ENCODE measurements at regions not wholly inside any gene's neighbourhood (a gene's known extent, or its start where the extent isn't known, plus 50 kb on each side); places are given as distances from the start of the nearest gene placed in this dataset.
"Not testable (repeated sequence)": the region's sequence is repeated elsewhere in the genome, so short reads cannot be mapped to it uniquely, and the experiment has no call there.

DNA sequence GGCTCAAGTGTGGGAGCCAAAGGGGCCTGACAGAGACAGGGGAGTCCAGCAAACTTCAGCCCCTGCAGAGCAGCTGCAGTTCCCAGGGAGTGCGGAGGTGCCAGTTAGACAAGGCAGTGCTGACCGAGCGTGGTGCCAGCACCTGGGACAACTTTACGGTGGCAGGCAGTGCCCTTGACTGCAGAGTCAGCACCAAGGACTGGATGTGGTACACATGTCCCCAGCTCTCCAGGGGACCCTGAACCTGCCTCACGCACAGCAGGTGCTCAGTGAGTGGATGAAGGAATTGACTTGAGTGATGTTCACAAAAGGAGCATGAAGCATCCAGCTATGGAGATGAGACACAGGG lies 296.5 kb downstream of the SIPA1L2 start:
- peaks cover 8% of the 10 kb centered on the region for H3K4me1 Mint-ChIP-seq
- DNase-seq: no peak
- peaks cover 3% of the 10 kb centered on the region for H3K27me3 ChIP-seq (ENCODE audit: control insufficient read depth, insufficient read depth, low read length, poor library complexity, severe bottlenecking)
- no peak overlapping the region for H3K27ac Mint-ChIP-seq
- no peak overlapping the region for H3K9ac ChIP-seq (ENCODE audit: extremely low read depth, low read length, poor library complexity, severe bottlenecking)
- peaks cover 16% of the 10 kb centered on the region for H3K27me3 Mint-ChIP-seq (ENCODE audit: insufficient read depth)
- H3K36me3 ChIP-seq (ENCODE audit: control insufficient read depth, insufficient read depth, low read length): no peaks in the 10 kb centered on the region
- peaks cover 5% of the 10 kb centered on the region for H3K4me1 ChIP-seq (ENCODE audit: control insufficient read depth, insufficient read depth, low read length)
- H3K4me3 Mint-ChIP-seq: no peak overlapping the region
- no peak overlapping the region for H3K4me3 ChIP-seq (ENCODE audit: low read length)
- peaks cover 34% of the 10 kb centered on the region for H3K9me3 Mint-ChIP-seq
- TF ChIP-seq, protein P1, sequence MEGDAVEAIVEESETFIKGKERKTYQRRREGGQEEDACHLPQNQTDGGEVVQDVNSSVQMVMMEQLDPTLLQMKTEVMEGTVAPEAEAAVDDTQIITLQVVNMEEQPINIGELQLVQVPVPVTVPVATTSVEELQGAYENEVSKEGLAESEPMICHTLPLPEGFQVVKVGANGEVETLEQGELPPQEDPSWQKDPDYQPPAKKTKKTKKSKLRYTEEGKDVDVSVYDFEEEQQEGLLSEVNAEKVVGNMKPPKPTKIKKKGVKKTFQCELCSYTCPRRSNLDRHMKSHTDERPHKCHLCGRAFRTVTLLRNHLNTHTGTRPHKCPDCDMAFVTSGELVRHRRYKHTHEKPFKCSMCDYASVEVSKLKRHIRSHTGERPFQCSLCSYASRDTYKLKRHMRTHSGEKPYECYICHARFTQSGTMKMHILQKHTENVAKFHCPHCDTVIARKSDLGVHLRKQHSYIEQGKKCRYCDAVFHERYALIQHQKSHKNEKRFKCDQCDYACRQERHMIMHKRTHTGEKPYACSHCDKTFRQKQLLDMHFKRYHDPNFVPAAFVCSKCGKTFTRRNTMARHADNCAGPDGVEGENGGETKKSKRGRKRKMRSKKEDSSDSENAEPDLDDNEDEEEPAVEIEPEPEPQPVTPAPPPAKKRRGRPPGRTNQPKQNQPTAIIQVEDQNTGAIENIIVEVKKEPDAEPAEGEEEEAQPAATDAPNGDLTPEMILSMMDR (conservative IDR thresholded peaks at IDR 0.05): no peak
- H3K27ac ChIP-seq (ENCODE audit: low read depth, low read length): no peak overlapping the region
- H3K36me3 Mint-ChIP-seq (ENCODE audit: low read depth): peaks cover 6% of the 10 kb centered on the region
- H3K9me3 ChIP-seq (ENCODE audit: control insufficient read depth, low read length): peaks cover 17% of the 10 kb centered on the region
- WGBS, 2 experiments (ENCODE audit: insufficient coverage in 1 of 2, insufficient read length in 1 of 2): 94 to 100% methylated on average over 2 to 5 of the region's 5 CpGs

DNA sequence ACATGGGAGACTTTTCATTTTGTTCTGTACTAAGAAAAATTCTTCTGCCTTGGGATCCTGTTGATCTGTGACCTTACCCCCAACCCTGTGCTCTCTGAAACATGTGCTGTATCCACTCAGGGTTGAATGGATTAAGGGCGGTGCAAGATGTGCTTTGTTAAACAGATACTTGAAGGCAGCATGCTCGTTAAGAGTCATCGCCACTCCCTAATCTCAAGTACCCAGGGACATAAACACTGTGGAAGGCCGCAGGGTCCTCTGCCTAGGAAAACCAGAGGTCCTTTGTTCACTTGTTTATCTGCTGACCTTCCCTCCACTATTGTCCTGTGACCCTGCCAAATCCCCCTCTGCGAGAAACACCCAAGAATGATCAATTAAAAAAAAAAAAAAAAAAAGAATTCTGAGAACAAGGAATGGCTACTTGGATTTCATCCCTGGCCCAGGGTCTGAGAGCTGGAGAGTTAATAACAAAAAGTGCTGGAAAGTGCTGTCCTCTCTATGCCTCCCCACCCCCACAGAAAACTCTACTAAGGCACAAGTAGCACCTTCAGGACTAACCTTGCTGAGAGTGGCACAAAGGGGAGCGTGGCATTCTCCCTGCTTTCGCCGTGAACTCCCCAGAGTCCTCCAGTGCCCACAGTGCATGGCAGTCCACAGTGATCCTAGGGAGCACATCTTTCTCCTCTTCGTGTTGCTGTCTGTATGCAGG lies 297.1 kb downstream of the SIPA1L2 start:
- not testable (repeated sequence) for H3K36me3 ChIP-seq (ENCODE audit: control insufficient read depth, insufficient read depth, low read length); H3K4me1 ChIP-seq (ENCODE audit: control insufficient read depth, insufficient read depth, low read length); H3K4me1 Mint-ChIP-seq; H3K27ac ChIP-seq (ENCODE audit: low read depth, low read length); H3K36me3 Mint-ChIP-seq (ENCODE audit: low read depth); H3K27ac Mint-ChIP-seq; DNase-seq; H3K4me3 ChIP-seq (ENCODE audit: low read length); H3K9ac ChIP-seq (ENCODE audit: extremely low read depth, low read length, poor library complexity, severe bottlenecking); H3K27me3 ChIP-seq (ENCODE audit: control insufficient read depth, insufficient read depth, low read length, poor library complexity, severe bottlenecking); H3K4me3 Mint-ChIP-seq
- Mint-ChIP-seq H3K9me3 (peaks cover 34% of the 10 kb centered on the region), H3K27me3 (ENCODE audit: insufficient read depth) (peaks cover 12% of the 10 kb centered on the region)
- 91 to 94% methylated on average over 4 to 8 of the region's 9 CpGs for WGBS, 2 experiments (ENCODE audit: insufficient coverage in 1 of 2, insufficient read length in 1 of 2)
- H3K9me3 ChIP-seq (ENCODE audit: control insufficient read depth, low read length): peaks cover 17% of the 10 kb centered on the region

DNA sequence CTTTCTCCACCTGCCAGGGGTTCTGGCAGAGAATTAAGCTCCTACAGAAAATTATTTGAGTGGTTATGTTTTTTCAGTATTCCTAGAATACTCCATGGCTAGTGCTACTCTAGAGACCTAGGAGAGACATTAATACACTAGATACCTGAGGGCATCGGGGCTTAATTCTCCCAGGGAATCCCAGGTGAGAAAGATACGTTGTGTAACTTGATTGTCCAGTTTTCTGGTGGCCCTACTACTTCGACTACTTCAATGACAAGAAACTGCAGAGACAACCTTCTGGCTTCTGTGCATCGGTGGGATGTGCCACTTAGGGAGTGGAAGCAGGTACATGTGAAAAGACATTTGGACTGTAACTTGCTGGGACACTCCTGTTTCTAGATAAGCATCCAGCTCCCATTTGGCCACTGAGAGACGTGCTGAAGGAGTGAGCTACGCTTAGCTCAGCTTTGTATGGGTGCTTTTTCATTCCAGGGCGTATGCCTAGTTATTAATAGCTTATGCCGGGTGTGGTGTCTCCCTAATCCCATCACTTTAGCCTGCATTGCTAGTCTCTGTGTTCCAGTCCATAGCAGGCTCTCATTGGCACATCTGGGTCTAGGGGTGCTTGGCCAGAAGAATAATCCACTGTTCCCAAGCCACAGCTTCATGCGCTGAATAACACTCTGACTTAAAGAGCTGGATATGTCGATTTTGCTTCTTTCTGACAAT lies 300.7 kb downstream of the SIPA1L2 start:
- Mint-ChIP-seq H3K9me3 (peaks cover 34% of the 10 kb centered on the region), H3K27ac (no peak overlapping the region), H3K36me3 (ENCODE audit: low read depth) (peaks cover 6% of the 10 kb centered on the region), H3K27me3 (ENCODE audit: insufficient read depth) (peaks cover 8% of the 10 kb centered on the region), H3K4me1 (peaks cover 13% of the 10 kb centered on the region), H3K4me3 (no peak overlapping the region)
- Histone ChIP-seq H3K9ac (ENCODE audit: extremely low read depth, low read length, poor library complexity, severe bottlenecking) (no peak overlapping the region), H3K27me3 (ENCODE audit: control insufficient read depth, insufficient read depth, low read length, poor library complexity, severe bottlenecking) (no peaks in the 10 kb centered on the region), H3K27ac (ENCODE audit: low read depth, low read length) (no peak overlapping the region), H3K9me3 (ENCODE audit: control insufficient read depth, low read length) (peaks cover 17% of the 10 kb centered on the region), H3K4me3 (ENCODE audit: low read length) (no peak overlapping the region), H3K4me1 (ENCODE audit: control insufficient read depth, insufficient read depth, low read length) (peaks cover 13% of the 10 kb centered on the region), H3K36me3 (ENCODE audit: control insufficient read depth, insufficient read depth, low read length) (no peaks in the 10 kb centered on the region)
- TF ChIP-seq, protein P1 (conservative IDR thresholded peaks at IDR 0.05): no peak
- WGBS, 2 experiments (ENCODE audit: insufficient coverage in 1 of 2, insufficient read length in 1 of 2): 95 to 99% methylated on average over 10 of the region's 10 CpGs
- DNase-seq: no peak

Measured in endodermal cell (in vitro differentiated cells).